ENCODE measurements at regions not wholly inside any gene's neighbourhood (a gene's known extent, or its start where the extent isn't known, plus 50 kb on each side); places are given as distances from the start of the nearest gene placed in this dataset.

GRCh38 chr1:38740487-38740886 is 119.1 kb downstream of the RRAGC start:
- no TSS peak for BruUV-seq (replicated peaks)
- Histone ChIP-seq H3K4me1 (ENCODE audit: control insufficient read depth in 1 of 2, insufficient read depth in 2 of 2, low read length in 2 of 2) (peaks cover 3% of the 10 kb centered on the region in 2 experiments; a peak in 1 of 4 replicates), H4K20me1 (ENCODE audit: insufficient read depth) (no peaks in the 10 kb centered on the region), H3K36me3 (ENCODE audit: control insufficient read depth in 1 of 2, insufficient read depth in 2 of 2, low read length in 2 of 2) (no peaks in the 10 kb centered on the region), H3K4me3 (replicated peaks in 1 of 2; ENCODE audit: low read depth in 1 of 2, low read length in 2 of 2) (no peak overlapping the region), H3K27me3 (ENCODE audit: insufficient read depth, low read length) (no peaks in the 10 kb centered on the region; the same call in 1 of the 2 replicates), H3K4me2 (ENCODE audit: low read length) (no peak overlapping the region), H3K27ac (ENCODE audit: low read depth, low read length) (no peak overlapping the region), H3K79me2 (ENCODE audit: insufficient read depth, low read length) (no peaks in the 10 kb centered on the region), H3K9me3 (ENCODE audit: control insufficient read depth in 1 of 2, insufficient read depth in 1 of 2, low read depth in 1 of 2, low read length in 2 of 2) (no peaks in the 10 kb centered on the region), H2AFZ (ENCODE audit: low read depth, low read length, poor library complexity, severe bottlenecking) (no peak overlapping the region), H3K9ac (ENCODE audit: low read length) (no peak overlapping the region), H3K9me2 (ENCODE audit: insufficient read depth) (no peaks in the 10 kb centered on the region)
- ChIA-PET CTCF (no interaction called here), RAD21 (ENCODE audit: low non-redundant PET in 1 of 2, low total read pairs in 2 of 2, uncharacterized antibody in 2 of 2, unreplicated experiment in 2 of 2) (no interaction called here), POLR2A (no interaction called here)
- ATAC-seq (no peak), DNase-seq (ENCODE audit: low read depth, low spot score) (no peak)
- no peak for TF ChIP-seq RAD21 (IDR thresholded peaks at IDR 0.05; ENCODE audit: low read depth)
- no peak for TF ChIP-seq REST (IDR thresholded peaks at IDR 0.05; ENCODE audit: low read depth)
- TF ChIP-seq POLR2AphosphoS5 (IDR thresholded peaks at IDR 0.05; ENCODE audit: low read depth, low read length), result no peak
- TF ChIP-seq FOSL1 (IDR thresholded peaks at IDR 0.05; ENCODE audit: low read depth), result no peak
- TF ChIP-seq EGR1 (IDR thresholded peaks at IDR 0.05; ENCODE audit: low read depth), result no peak
- TF ChIP-seq, protein P1, sequence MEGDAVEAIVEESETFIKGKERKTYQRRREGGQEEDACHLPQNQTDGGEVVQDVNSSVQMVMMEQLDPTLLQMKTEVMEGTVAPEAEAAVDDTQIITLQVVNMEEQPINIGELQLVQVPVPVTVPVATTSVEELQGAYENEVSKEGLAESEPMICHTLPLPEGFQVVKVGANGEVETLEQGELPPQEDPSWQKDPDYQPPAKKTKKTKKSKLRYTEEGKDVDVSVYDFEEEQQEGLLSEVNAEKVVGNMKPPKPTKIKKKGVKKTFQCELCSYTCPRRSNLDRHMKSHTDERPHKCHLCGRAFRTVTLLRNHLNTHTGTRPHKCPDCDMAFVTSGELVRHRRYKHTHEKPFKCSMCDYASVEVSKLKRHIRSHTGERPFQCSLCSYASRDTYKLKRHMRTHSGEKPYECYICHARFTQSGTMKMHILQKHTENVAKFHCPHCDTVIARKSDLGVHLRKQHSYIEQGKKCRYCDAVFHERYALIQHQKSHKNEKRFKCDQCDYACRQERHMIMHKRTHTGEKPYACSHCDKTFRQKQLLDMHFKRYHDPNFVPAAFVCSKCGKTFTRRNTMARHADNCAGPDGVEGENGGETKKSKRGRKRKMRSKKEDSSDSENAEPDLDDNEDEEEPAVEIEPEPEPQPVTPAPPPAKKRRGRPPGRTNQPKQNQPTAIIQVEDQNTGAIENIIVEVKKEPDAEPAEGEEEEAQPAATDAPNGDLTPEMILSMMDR (IDR thresholded peaks at IDR 0.05 in 2 of 3, conservative IDR thresholded peaks at IDR 0.05 in 1 of 3; ENCODE audit: borderline replicate concordance in 1 of 3, insufficient read depth in 1 of 3, low read depth in 2 of 3, low read length in 2 of 3), result no peak
- TF ChIP-seq YY1 (IDR thresholded peaks at IDR 0.05; ENCODE audit: extremely low read depth, insufficient replicate concordance, low read depth, low read length), result no peak
- TF ChIP-seq ELF1 (IDR thresholded peaks at IDR 0.05; ENCODE audit: borderline replicate concordance, low read depth), result no peak
- TF ChIP-seq CBX3 (IDR thresholded peaks at IDR 0.05; ENCODE audit: low read depth), result no peak
- TF ChIP-seq, protein P2, sequence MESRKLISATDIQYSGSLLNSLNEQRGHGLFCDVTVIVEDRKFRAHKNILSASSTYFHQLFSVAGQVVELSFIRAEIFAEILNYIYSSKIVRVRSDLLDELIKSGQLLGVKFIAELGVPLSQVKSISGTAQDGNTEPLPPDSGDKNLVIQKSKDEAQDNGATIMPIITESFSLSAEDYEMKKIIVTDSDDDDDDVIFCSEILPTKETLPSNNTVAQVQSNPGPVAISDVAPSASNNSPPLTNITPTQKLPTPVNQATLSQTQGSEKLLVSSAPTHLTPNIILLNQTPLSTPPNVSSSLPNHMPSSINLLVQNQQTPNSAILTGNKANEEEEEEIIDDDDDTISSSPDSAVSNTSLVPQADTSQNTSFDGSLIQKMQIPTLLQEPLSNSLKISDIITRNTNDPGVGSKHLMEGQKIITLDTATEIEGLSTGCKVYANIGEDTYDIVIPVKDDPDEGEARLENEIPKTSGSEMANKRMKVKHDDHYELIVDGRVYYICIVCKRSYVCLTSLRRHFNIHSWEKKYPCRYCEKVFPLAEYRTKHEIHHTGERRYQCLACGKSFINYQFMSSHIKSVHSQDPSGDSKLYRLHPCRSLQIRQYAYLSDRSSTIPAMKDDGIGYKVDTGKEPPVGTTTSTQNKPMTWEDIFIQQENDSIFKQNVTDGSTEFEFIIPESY (IDR thresholded peaks at IDR 0.05; ENCODE audit: extremely low read depth, insufficient replicate concordance, low read length), result no peak
- no peak for TF ChIP-seq CEBPB (IDR thresholded peaks at IDR 0.05; ENCODE audit: low read depth)
- TF ChIP-seq ATF3 (IDR thresholded peaks at IDR 0.05), result no peak
- no peak for TF ChIP-seq MAX (IDR thresholded peaks at IDR 0.05)
- TF ChIP-seq ZNF274 (IDR thresholded peaks at IDR 0.05; ENCODE audit: low read depth, low read length), result no peak
- no peak for TF ChIP-seq EZH2phosphoT487 (IDR thresholded peaks at IDR 0.05; ENCODE audit: borderline replicate concordance)
- no peak for TF ChIP-seq JUND (IDR thresholded peaks at IDR 0.05)
- no peak for TF ChIP-seq ZFX (IDR thresholded peaks at IDR 0.05)
- TF ChIP-seq EZH2 (IDR thresholded peaks at IDR 0.05), result no peak
- intact Hi-C loops (cut with micrococcal nuclease), result no loop called here
